PC-9 (cell line): ENCODE measurements at regions not wholly inside any gene's neighbourhood (a gene's known extent, or its start where the extent isn't known, plus 50 kb on each side); places are given as distances from the start of the nearest gene placed in this dataset.

Experiments
- BruUV-seq: library from RNA; stranded (reverse); fragments of 400-500 nt; replicated peaks from 2 replicates; lab custom pipeline; 2021; lab: Mats Ljungman, UMichigan
- CTCF ChIA-PET: fragments of 300-600 bp; sonication (Branson Sonifier 250); formaldehyde crosslinking; loops from one replicate; lab custom pipeline; 2022; ENCODE audit warnings: antibody characterized with exemption; lab: Charles Lee
- POLR2A ChIA-PET: fragments of 300-600 bp; sonication (Branson Sonifier 250); formaldehyde crosslinking; loops from one replicate; lab custom pipeline; 2022; ENCODE audit warnings: antibody characterized with exemption; ENCODE audit not compliant: unreplicated experiment; lab: Charles Lee
- DNase-seq, 2 experiments: peaks; one replicate each; pipeline versions ENCODE4 v3.0.0 to v3.0.0-alpha.2; 2015 to 2022; ENCODE audit warnings: mixed read lengths in 1 of 2
- H2AFZ ChIP-seq: fragments of 200-600 bp; sonication (generic); 2 replicates; pipeline ENCODE4 v1.8.1; 2017; ENCODE audit warnings: antibody characterized with exemption
- H3F3A ChIP-seq: fragments of 200-600 bp; sonication (generic); 2 replicates; pipeline ENCODE4 v1.8.1; 2017; ENCODE audit warnings: antibody characterized with exemption, mild to moderate bottlenecking, low read depth; ENCODE audit not compliant: insufficient read depth
- H3K27ac ChIP-seq: fragments of 200-600 bp; sonication (generic); 2 replicates; pipeline ENCODE4 v1.6.1; 2016; ENCODE audit warnings: mixed run types
- H3K27me3 ChIP-seq: fragments of 200-600 bp; sonication (generic); 2 replicates; pipeline ENCODE4 v1.6.1; 2016; ENCODE audit warnings: low read depth, mixed run types; ENCODE audit not compliant: insufficient read depth
- H3K36me3 ChIP-seq: fragments of 200-600 bp; sonication (generic); 2 replicates; pipeline ENCODE4 v1.6.1; 2016; ENCODE audit warnings: low read depth, mixed run types
- H3K4me1 ChIP-seq: fragments of 200-600 bp; sonication (generic); replicated peaks from 2 replicates; pipeline ENCODE4 v1.6.1; 2016; ENCODE audit warnings: mixed run types; ENCODE audit not compliant: insufficient read depth
- H3K4me2 ChIP-seq: fragments of 200-600 bp; sonication (generic); 2 replicates; pipeline ENCODE4 v1.6.1; 2017; ENCODE audit warnings: mixed run types
- H3K4me3 ChIP-seq: fragments of 200-600 bp; sonication (generic); 2 replicates; pipeline ENCODE4 v1.6.1; 2016; ENCODE audit warnings: mixed run types
- H3K79me2 ChIP-seq: fragments of 200-600 bp; sonication (generic); 2 replicates; pipeline ENCODE4 v1.6.1; 2017; ENCODE audit warnings: low read depth, mixed run types
- H3K9me2 ChIP-seq: fragments of 200-600 bp; sonication (generic); 2 replicates; pipeline ENCODE4 v1.8.1; 2017; ENCODE audit warnings: mild to moderate bottlenecking; ENCODE audit not compliant: insufficient read depth
- H3K9me3 ChIP-seq: fragments of 200-600 bp; sonication (generic); 2 replicates; pipeline ENCODE4 v1.8.1; 2016; ENCODE audit warnings: low read depth; ENCODE audit not compliant: insufficient read depth
- H4K20me1 ChIP-seq: fragments of 200-600 bp; sonication (generic); 2 replicates; pipeline ENCODE4 v1.8.1; 2017; ENCODE audit not compliant: insufficient read depth
- CTCF ChIP-seq: fragments of 200-600 bp; sonication (generic); conservative IDR thresholded peaks from 2 replicates; pipeline ENCODE4 v1.6.1; 2017; ENCODE audit warnings: mixed run types, antibody characterized with exemption, mild to moderate bottlenecking, moderate library complexity
- EZH2 ChIP-seq: fragments of 200-600 bp; sonication (generic); IDR thresholded peaks from 2 replicates; pipeline ENCODE4 v1.8.0; 2017; ENCODE audit warnings: antibody characterized with exemption, low read depth
- intact Hi-C: fragments of 100-400 bp; cut with micrococcal nuclease; formaldehyde crosslinking; loops from one replicate; pipeline ENCODE4 v1.10.0; 2022; ENCODE audit not compliant: unreplicated experiment

- no peaks in the 10 kb centered on the region for H3K9me2 ChIP-seq
- no peaks in the 10 kb centered on the region for H3K27me3 ChIP-seq
- H3F3A ChIP-seq: no peaks in the 10 kb centered on the region
- no peaks in the 10 kb centered on the region for H3K4me1 ChIP-seq
- no TSS peak for BruUV-seq
- CTCF ChIA-PET: no interaction called here
- H3K79me2 ChIP-seq: no peaks in the 10 kb centered on the region
- no peaks in the 10 kb centered on the region for H3K9me3 ChIP-seq
- no peak overlapping the region for H3K27ac ChIP-seq
- POLR2A ChIA-PET: no interaction called here
- H3K4me2 ChIP-seq: no peak overlapping the region
- no peak overlapping the region for H2AFZ ChIP-seq
- H4K20me1 ChIP-seq: no peaks in the 10 kb centered on the region
- no peak for DNase-seq
- intact Hi-C loops: no loop called here
- no peak overlapping the region for H3K4me3 ChIP-seq
- H3K36me3 ChIP-seq: no peaks in the 10 kb centered on the region
- TF ChIP-seq CTCF: no peak
- TF ChIP-seq EZH2: no peak
These were observed 305.9 kb upstream of the HAND2 start for GRCh38 chr4:173835903-173836302.

DNA sequence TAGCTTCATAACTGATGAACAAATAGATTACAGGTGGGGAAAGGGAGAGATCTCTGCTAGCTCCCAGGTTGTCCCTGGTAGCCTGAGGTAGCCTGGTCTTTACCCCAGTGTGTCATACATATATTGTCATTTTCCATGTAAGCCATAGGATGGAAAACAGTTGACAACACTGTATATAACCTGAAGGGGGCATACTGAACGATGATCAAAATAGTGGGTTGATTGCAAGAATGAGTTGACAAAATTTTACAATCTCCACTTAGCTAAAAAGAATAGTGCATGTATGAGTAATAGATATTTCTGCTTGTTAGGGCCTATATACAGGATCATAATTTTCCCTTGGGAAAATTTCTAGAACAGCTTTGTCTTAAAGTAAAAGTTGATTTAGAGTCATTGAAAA, 304.1 kb upstream of the HAND2 start:
- H3K4me1 ChIP-seq: no peaks in the 10 kb centered on the region
- BruUV-seq: no TSS peak

DNA sequence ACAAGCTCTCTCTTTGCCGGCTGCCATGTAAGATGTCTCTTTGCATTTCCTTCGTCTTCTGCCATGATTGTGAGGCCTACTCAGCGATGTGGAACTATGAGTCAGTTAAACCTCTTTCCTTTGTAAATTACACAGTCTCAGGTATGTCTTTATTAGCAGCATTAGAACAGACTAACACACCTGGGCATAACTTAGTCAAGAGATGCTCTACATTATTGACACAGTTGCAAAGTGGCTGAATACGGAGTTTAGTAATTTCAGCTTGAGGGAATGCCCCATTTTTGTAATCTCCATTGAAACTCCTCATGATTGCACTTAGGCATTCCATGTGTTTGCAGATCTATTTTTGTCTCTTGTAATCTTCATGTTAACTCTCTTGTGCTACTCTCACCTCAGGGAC, 299.5 kb upstream of the HAND2 start:
- no peak overlapping the region for H3K4me3 ChIP-seq
- ChIA-PET POLR2A (no interaction called here), CTCF (no interaction called here)
- H3K9me3 ChIP-seq: no peaks in the 10 kb centered on the region
- no peak overlapping the region for H3K27ac ChIP-seq
- no TSS peak for BruUV-seq
- no peak for DNase-seq
- H2AFZ ChIP-seq: no peak overlapping the region
- H3F3A ChIP-seq: no peaks in the 10 kb centered on the region
- no peaks in the 10 kb centered on the region for H3K9me2 ChIP-seq
- no peaks in the 10 kb centered on the region for H3K36me3 ChIP-seq
- intact Hi-C loops: no loop called here
- H3K4me2 ChIP-seq: no peak overlapping the region
- no peaks in the 10 kb centered on the region for H3K27me3 ChIP-seq
- no peaks in the 10 kb centered on the region for H4K20me1 ChIP-seq
- no peaks in the 10 kb centered on the region for H3K4me1 ChIP-seq
- no peaks in the 10 kb centered on the region for H3K79me2 ChIP-seq
- TF ChIP-seq CTCF (no peak), EZH2 (no peak)

More for the DNA sequence above, 304.1 kb upstream of the HAND2 start:
- Histone ChIP-seq H3K4me3 (no peak overlapping the region), H3K9me3 (no peaks in the 10 kb centered on the region), H3K27ac (no peak overlapping the region), H3K4me2 (no peak overlapping the region), H3F3A (no peaks in the 10 kb centered on the region), H3K27me3 (no peaks in the 10 kb centered on the region), H2AFZ (no peak overlapping the region), H4K20me1 (no peaks in the 10 kb centered on the region), H3K9me2 (no peaks in the 10 kb centered on the region), H3K79me2 (no peaks in the 10 kb centered on the region), H3K36me3 (no peaks in the 10 kb centered on the region)
- ChIA-PET POLR2A (no interaction called here), CTCF (no interaction called here)
- intact Hi-C loops: no loop called here
- no peak for TF ChIP-seq EZH2
- no peak for TF ChIP-seq CTCF
- no peak for DNase-seq
